ENCODE measurements at regions not wholly inside any gene's neighbourhood (a gene's known extent, or its start where the extent isn't known, plus 50 kb on each side); places are given as distances from the start of the nearest gene placed in this dataset.

GRCh38 chr5:60149081-60149480, 255.6 kb upstream of the PDE4D start:
- peaks cover 0 to 2% (median 0%) of the 10 kb centered on the region in 4 donors for H3K9me3 ChIP-seq (ENCODE audit: control insufficient read depth in 4 of 4, low read length in 3 of 4)
- no peaks in the 10 kb centered on the region for H3K36me3 ChIP-seq (ENCODE audit: control insufficient read depth in 4 of 4, insufficient read depth in 3 of 4, low read depth in 1 of 4, low read length in 3 of 4)
- WGBS = 61% methylated on average over 3 of the region's 3 CpGs
- no peak for DNase-seq (ENCODE audit: low spot score)
- H3K27me3 ChIP-seq (ENCODE audit: control insufficient read depth in 4 of 4, insufficient read depth in 4 of 4, low read length in 3 of 4) = no peaks in the 10 kb centered on the region
- H3K27ac ChIP-seq (ENCODE audit: low read depth in 1 of 2, low read length in 2 of 2) = no peak overlapping the region
- no peak overlapping the region for H3K9ac ChIP-seq (ENCODE audit: low read depth in 1 of 2, low read length in 2 of 2)
- TF ChIP-seq HNF4G (IDR thresholded peaks at IDR 0.05) = no peak
- no peak for TF ChIP-seq RXRA (IDR thresholded peaks at IDR 0.05)
- no peak for TF ChIP-seq FOXA2 (IDR thresholded peaks at IDR 0.05)
- no peak for TF ChIP-seq YY1 (IDR thresholded peaks at IDR 0.05)
- TF ChIP-seq EGR1 (IDR thresholded peaks at IDR 0.05; ENCODE audit: low read depth in 2 of 2) = no peak
- no peak for TF ChIP-seq NR2F2 (IDR thresholded peaks at IDR 0.05)
- TF ChIP-seq MAX (IDR thresholded peaks at IDR 0.05) = no peak
- TF ChIP-seq TAF1 (conservative IDR thresholded peaks at IDR 0.05) = no peak
- no peak for TF ChIP-seq FOXA1 (IDR thresholded peaks at IDR 0.05)
- no peak for TF ChIP-seq JUND (IDR thresholded peaks at IDR 0.05)
- TF ChIP-seq REST (IDR thresholded peaks at IDR 0.05) = no peak
- TF ChIP-seq CTCF (IDR thresholded peaks at IDR 0.05; ENCODE audit: low read depth, low read length, missing input control) = no peak
- H3K4me1 ChIP-seq (ENCODE audit: control insufficient read depth in 4 of 4, insufficient read depth in 4 of 4, low read length in 3 of 4) = no peaks in the 10 kb centered on the region
- no peak overlapping the region for H3K4me3 ChIP-seq (ENCODE audit: low read depth in 1 of 3, low read length in 3 of 3)

GRCh38 chr5:60148366-60148765, 254.8 kb upstream of the PDE4D start:
- TF ChIP-seq CTCF (IDR thresholded peaks at IDR 0.05; ENCODE audit: low read depth, low read length, missing input control) = no peak
- no peak for TF ChIP-seq FOXA1 (IDR thresholded peaks at IDR 0.05)
- no peak for TF ChIP-seq NR2F2 (IDR thresholded peaks at IDR 0.05)
- no peak for TF ChIP-seq EGR1 (IDR thresholded peaks at IDR 0.05; ENCODE audit: low read depth in 2 of 2)
- no peak for TF ChIP-seq YY1 (IDR thresholded peaks at IDR 0.05)
- peaks cover 0 to 2% (median 0%) of the 10 kb centered on the region in 4 donors for H3K9me3 ChIP-seq (ENCODE audit: control insufficient read depth in 4 of 4, low read length in 3 of 4)
- 74% methylated on average over 1 of the region's 1 CpG for WGBS

More at GRCh38 chr5:60148366-60148765, 254.8 kb upstream of the PDE4D start:
- Histone ChIP-seq H3K9ac (ENCODE audit: low read depth in 1 of 2, low read length in 2 of 2) (no peak overlapping the region), H3K27ac (ENCODE audit: low read depth in 1 of 2, low read length in 2 of 2) (no peak overlapping the region), H3K4me3 (ENCODE audit: low read depth in 1 of 3, low read length in 3 of 3) (no peak overlapping the region), H3K4me1 (ENCODE audit: control insufficient read depth in 4 of 4, insufficient read depth in 4 of 4, low read length in 3 of 4) (no peaks in the 10 kb centered on the region), H3K36me3 (ENCODE audit: control insufficient read depth in 4 of 4, insufficient read depth in 3 of 4, low read depth in 1 of 4, low read length in 3 of 4) (no peaks in the 10 kb centered on the region), H3K27me3 (ENCODE audit: control insufficient read depth in 4 of 4, insufficient read depth in 4 of 4, low read length in 3 of 4) (no peaks in the 10 kb centered on the region)
- DNase-seq (ENCODE audit: low spot score) = no peak

Measured in liver (tissue), 8 donors.